ENCODE measurements at regions not wholly inside any gene's neighbourhood (a gene's known extent, or its start where the extent isn't known, plus 50 kb on each side); places are given as distances from the start of the nearest gene placed in this dataset.

DNA sequence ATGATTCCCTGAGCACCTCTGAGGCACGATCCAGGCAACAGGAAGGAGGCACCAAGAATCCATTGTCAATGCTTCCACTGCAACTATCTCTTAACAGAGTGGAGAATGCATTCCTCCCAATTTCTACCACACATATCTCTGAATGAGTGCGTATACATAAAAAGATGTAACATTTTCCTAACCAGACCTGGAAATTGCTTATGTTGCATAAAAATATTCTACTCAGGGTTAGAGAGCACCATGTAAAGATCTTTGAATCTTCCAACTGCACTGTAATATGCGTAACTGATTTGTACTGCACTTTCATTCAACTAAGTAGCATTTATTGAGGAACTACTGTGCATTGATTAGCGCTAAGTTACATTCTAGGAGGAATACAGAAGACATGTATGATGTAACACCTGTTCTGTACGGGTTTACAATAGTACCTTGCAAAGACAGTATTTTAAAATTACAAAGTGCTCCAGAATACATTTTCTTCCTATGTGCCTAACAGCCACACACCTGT is 237.8 kb downstream of the EBLN2 start:
- no peak overlapping the region for H3K4me2 ChIP-seq (ENCODE audit: insufficient read depth in 1 of 2, low read depth in 2 of 2, low read length in 2 of 2)
- no peaks in the 10 kb centered on the region for H4K20me1 ChIP-seq (replicated peaks in 1 of 2; ENCODE audit: control insufficient read depth in 1 of 2, insufficient read depth in 2 of 2, low read length in 2 of 2)
- no peaks in the 10 kb centered on the region for H3K79me1 ChIP-seq (ENCODE audit: low read depth, low read length)
- no peak overlapping the region for H4K8ac ChIP-seq (ENCODE audit: extremely low read depth, insufficient read depth, low read length)
- H3K18ac ChIP-seq (ENCODE audit: extremely low read depth, low read length): no peak overlapping the region
- no peak overlapping the region for H3K9ac ChIP-seq (replicated peaks in 1 of 4; ENCODE audit: extremely low read depth in 1 of 4, low read depth in 3 of 4, low read length in 3 of 4)
- no peak overlapping the region for H2BK15ac ChIP-seq (ENCODE audit: low read length)
- TF ChIP-seq MAFK (IDR thresholded peaks at IDR 0.05; ENCODE audit: low read depth, low read length) (peak; percentile 21; the same call in 1 of the 2 replicates), TEAD4 (IDR thresholded peaks at IDR 0.05; ENCODE audit: low read depth, low read length) (no peak)
- no peaks in the 10 kb centered on the region for H3K36me3 ChIP-seq (ENCODE audit: control insufficient read depth in 2 of 4, insufficient read depth in 4 of 4, low read length in 3 of 4)
- CTCF ChIA-PET (ENCODE audit: partially characterized antibody): no interaction called here
- no peaks in the 10 kb centered on the region for H3K23me2 ChIP-seq (ENCODE audit: low read depth, low read length)
- H3K56ac ChIP-seq (replicated peaks; ENCODE audit: insufficient read length, low read depth, low read length): no peak overlapping the region
- no peak overlapping the region for H3K23ac ChIP-seq (ENCODE audit: insufficient read length)
- H3K4me3 ChIP-seq (ENCODE audit: extremely low read depth in 1 of 4, insufficient read depth in 2 of 4, low read depth in 3 of 4, low read length in 4 of 4): no peak overlapping the region
- H2BK120ac ChIP-seq (replicated peaks; ENCODE audit: low read depth, low read length): no peak overlapping the region
- FAIRE-seq: no peak
- 88% methylated on average over 5 of the region's 5 CpGs; no CpG with 5 or more reads in 1 of the 2 experiments for whole genome bisulfite sequencing, 2 experiments (ENCODE audit: extremely low coverage in 1 of 2, insufficient coverage in 1 of 2, insufficient read length in 1 of 2, insufficient replicate concordance in 2 of 2, low coverage in 1 of 2, low lambda C conversion rate in 2 of 2, missing lambda C conversion rate in 1 of 2)
- no peak overlapping the region for H2AFZ ChIP-seq (ENCODE audit: low read length)
- H3K4ac ChIP-seq (replicated peaks; ENCODE audit: insufficient read length, low read depth, low read length): no peak overlapping the region
- no peaks in the 10 kb centered on the region for H3K27me3 ChIP-seq (replicated peaks in 1 of 4; ENCODE audit: control insufficient read depth in 3 of 4, extremely low read depth in 1 of 4, insufficient read depth in 3 of 4, low read length in 3 of 4)
- no peaks in the 10 kb centered on the region for H3K9me3 ChIP-seq (ENCODE audit: insufficient read depth in 2 of 2, low read depth in 1 of 2, low read length in 1 of 2)
- H2BK12ac ChIP-seq (ENCODE audit: low read depth, low read length): no peak overlapping the region
- no peak overlapping the region for H3K14ac ChIP-seq (ENCODE audit: insufficient read length)
- no peak overlapping the region for H3K27ac ChIP-seq (ENCODE audit: low read depth, low read length)
- no peak for DNase-seq (ENCODE audit: low read depth in 1 of 2, low spot score in 2 of 2)
- POLR2A ChIA-PET (ENCODE audit: partially characterized antibody): interaction anchor here (0.6 kb wide), 1 partner anchor 125 kb away, joined by 3 read pairs; no protein-coding TSS in a partner anchor
- no peak overlapping the region for H2BK20ac ChIP-seq (ENCODE audit: low read length)
- no peak overlapping the region for H2AK5ac ChIP-seq (ENCODE audit: low read depth, low read length)
- no peak overlapping the region for H4K5ac ChIP-seq (ENCODE audit: insufficient read length, low read depth, low read length)
- no peak overlapping the region for H4K91ac ChIP-seq (replicated peaks; ENCODE audit: insufficient read length, low read length)
- no peaks in the 10 kb centered on the region for H3K79me2 ChIP-seq (ENCODE audit: control insufficient read depth in 1 of 2, insufficient read depth in 2 of 2, low read length in 2 of 2)
- no peaks in the 10 kb centered on the region; a peak in 2 of 7 replicates for H3K4me1 ChIP-seq (replicated peaks in 1 of 4; ENCODE audit: control insufficient read depth in 3 of 4, insufficient read depth in 4 of 4, low read length in 3 of 4)
- H2BK5ac ChIP-seq (ENCODE audit: low read depth, low read length): no peak overlapping the region
